DMS53 (cell line): ENCODE measurements at regions not wholly inside any gene's neighbourhood (a gene's known extent, or its start where the extent isn't known, plus 50 kb on each side); places are given as distances from the start of the nearest gene placed in this dataset.

ENCODE experiments used
- DNase-seq: peaks from one replicate; lab custom pipeline; 2025; lab: John Stamatoyannopoulos, UW

DNA sequence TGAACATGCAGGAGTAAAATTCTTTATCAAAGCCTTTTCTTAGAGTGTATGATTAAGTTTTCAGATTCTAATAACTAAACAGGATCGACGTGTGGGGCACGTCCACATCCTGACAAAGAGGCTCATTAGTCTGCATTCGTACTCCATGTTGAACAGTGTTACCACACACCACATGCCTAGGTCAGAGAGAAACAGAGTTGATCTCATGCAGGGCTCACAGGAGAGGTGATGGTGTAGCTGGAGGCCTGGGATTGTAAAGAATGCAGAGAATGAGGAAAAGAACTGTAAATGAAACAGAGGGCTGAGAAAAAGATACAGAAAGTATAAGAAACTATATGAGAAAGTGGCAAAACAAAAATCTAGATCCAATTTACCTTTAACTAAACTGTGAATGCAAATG lies 632.5 kb downstream of the BCL11A start:
- no peak for DNase-seq

- no peak for DNase-seq
Measured at GRCh38 chr2:59920307-59920706, 633.1 kb downstream of the BCL11A start.

DNA sequence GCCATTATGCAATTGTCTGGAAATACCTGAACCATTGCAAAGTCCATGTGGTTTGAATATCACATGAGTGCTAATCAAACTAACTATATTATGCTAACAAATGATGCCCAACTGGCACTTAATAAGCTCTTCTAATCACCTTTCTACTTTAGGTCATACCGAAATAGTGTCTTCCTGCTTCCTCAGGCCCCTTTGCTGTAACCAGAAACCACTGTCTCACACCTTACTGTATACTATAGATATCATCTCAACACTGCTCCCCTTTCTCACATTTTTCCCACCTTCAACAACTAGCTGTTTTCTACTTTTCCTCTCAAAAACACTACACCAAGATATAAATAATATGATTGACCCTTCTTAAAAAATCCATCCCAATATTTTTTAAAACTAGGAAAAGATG lies 633.9 kb downstream of the BCL11A start:
- no peak for DNase-seq

- DNase-seq, result no peak
Measured at GRCh38 chr2:59912042-59912441, 641.4 kb downstream of the BCL11A start.

DNA sequence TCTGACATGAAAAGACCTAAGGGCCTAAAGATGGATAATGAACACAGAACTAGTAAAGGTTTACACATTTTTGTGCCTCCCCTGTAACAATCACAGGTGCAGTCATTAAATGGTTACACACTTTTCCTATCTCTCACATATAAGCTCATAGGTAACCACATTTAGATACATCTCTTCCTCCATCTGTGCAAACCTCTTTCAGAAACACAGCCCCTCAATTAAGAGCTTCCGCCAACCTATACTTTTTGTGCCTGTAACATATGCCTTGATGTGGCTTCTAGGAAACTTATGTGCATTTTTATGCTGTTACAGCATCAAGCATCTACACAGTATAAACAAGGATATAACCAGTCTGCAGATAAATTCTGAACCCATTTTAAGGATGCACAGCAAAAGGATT lies 643.3 kb downstream of the BCL11A start:
- no peak for DNase-seq

DNA sequence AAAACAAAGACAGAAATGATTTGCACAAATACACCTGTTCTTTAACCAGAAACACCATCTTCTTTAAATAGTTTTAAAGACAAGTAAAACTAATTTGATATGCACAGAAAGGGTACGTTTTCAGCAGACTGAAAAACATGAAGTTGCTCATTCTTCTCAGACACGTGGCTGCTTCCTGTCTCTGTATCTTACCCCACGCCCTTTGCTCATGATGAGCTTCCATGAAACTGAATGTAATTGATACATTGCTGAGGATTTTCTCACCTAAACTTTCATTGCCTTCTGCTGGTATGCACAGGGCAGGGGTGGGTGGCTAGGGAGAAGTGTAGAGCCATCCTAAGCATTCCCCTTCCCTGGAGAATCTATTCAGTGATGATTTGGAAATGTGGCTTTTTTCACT lies 644.3 kb downstream of the BCL11A start:
- DNase-seq, result no peak

GRCh38 chr2:59905731-59906130 lies 647.7 kb downstream of the BCL11A start:
- no peak for DNase-seq

DNA sequence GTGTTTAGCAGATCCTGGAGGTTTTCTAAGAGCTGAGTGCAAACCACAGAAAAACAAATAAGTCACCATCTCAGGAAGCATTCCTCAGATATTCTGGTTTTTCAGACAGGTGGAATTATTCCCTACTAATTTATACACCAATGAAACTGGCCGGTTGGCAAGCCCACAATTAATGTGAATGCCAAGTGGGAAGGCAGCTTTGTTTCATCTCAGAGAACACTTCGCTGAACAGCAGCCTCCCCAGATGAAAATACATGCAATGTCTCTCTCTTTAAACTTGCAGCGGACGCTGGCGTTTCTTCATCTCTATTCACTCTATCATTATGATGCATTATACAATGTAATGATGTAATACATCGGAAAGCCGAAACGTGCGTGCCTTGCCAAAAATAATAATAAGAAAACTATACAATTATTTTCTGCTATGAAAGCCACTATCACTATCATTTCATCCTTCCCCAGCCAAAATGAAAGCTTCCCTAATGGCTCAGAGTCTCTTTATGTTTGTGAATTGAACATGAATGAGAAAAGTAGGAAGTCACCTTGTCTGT lies 649.4 kb downstream of the BCL11A start:
- no peak for DNase-seq

GRCh38 chr2:59900728-59901452 lies 652.6 kb downstream of the BCL11A start:
- DNase-seq, result peak; percentile 35

- peak; percentile 5 for DNase-seq
Measured at GRCh38 chr2:59899692-59900091, 653.8 kb downstream of the BCL11A start.

GRCh38 chr2:59896499-59897245 lies 656.8 kb downstream of the BCL11A start:
- no peak for DNase-seq

DNA sequence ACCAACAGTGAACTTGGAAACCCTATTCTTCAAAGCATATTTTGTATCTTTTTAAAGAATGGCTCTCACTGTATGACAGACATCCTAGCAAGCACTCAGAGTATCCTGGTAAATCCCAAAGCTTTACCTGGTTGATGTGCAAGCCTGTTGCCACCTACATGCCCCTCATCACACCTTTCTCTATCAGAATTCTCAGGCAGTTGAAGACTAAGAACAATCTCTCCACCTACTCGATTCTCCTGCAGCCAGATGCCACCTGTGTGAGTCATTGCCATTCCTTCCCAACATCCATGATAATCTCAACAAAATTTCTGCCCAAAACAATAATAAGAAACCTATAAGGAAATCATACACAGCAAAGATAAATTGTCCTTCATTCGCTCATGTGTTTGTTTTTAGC lies 659.8 kb downstream of the BCL11A start:
- no peak for DNase-seq

DNA sequence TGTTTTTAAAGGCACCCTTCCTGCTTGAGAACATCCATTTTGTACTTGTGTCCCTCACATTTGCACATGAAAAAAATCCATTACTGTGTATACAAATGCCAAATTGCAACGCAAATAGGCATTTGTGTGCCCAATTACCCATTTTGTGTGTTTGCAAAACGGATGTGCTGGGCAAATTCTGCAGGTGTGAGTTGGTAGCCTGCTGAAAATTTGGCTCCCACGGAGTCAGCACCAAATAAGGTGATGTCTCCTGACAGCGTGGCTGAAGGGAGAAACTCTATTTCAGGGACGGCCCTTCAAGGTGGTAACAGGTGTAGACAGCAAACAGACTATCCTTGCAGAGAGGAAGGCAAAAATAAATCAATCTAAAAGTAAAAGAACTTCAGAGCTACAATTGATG lies 661.1 kb downstream of the BCL11A start:
- DNase-seq, result no peak

DNA sequence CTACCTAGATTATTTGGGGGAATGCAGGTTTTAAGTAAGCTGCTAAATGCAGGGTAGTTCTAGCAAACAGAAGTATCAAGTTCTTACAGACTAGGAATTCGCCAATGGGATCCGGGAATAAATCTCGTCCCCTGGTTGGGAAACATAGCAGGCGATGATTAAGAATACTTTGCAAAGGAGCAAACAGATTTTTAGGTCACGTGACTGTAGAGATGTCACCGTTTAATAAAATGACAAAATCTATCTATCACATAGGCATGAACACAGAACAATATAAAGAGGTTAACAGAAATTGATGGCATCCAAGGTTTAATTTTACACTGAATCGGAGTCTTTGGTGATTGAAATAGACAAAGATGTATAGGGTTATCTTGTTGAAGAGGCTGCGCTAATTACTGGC lies 664.1 kb downstream of the BCL11A start:
- no peak for DNase-seq

GRCh38 chr2:59888706-59889105 lies 664.7 kb downstream of the BCL11A start:
- DNase-seq, result no peak

DNA sequence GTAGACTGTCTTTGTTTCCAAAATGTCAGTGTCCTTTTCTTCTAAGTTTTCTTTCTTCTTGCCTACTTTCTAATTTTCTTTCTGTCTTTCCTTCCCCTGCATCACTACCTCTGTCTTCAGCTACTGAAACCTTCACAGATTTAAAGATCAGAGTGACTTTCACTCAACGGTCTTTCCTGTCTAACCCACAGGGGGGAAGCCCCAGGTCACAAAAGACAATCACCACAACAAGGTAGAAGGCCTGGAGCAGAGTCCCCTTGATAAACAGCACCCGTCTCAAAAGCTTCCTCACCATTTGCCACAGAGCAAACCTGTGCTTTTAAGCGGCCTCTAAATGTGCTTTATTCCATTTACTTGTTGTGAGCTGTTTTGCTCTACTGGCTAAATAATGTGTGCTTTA lies 665.4 kb downstream of the BCL11A start:
- no peak for DNase-seq

GRCh38 chr2:59887366-59887765 lies 666.1 kb downstream of the BCL11A start:
- DNase-seq, result no peak

DNA sequence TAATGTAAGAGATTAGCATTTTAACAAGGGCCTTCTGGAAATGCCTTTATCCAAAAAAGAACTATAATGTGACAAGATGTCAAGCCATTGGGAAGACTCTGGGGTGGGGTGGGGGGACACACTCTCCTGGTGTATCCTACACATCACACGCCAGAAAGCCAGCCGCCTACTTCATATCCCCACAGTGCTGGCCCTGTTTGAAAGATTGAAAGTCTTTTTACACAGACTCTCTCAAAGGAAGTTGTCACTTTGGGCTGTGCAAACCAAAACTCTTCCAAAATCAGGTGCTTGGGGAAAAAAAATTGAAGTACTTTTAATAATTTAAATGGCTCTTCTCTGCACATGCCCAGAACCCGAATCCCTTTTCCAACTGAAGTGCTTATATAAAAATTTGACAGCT lies 666.7 kb downstream of the BCL11A start:
- no peak for DNase-seq

DNA sequence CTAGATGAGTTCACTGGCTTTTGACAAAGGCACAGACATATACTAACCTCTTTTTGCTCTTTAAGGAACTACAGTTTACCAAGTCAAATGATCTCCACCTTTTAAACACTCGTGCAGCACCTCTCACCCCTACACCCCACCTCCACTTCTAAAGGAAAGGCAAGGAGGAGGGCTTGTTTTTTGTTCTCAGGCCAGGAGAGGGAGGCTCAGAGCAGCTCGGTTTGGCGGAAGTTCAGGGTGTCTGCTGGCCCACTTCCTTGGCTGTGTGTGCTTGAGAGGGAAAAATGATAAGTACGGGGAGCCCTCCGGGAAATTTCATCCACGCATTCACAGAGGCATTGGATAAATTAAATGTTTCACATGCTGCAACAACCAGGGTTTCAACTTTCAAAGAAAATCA lies 667.9 kb downstream of the BCL11A start:
- DNase-seq, result no peak

GRCh38 chr2:59884166-59884565 lies 669.3 kb downstream of the BCL11A start:
- DNase-seq, result peak; percentile 37

DNA sequence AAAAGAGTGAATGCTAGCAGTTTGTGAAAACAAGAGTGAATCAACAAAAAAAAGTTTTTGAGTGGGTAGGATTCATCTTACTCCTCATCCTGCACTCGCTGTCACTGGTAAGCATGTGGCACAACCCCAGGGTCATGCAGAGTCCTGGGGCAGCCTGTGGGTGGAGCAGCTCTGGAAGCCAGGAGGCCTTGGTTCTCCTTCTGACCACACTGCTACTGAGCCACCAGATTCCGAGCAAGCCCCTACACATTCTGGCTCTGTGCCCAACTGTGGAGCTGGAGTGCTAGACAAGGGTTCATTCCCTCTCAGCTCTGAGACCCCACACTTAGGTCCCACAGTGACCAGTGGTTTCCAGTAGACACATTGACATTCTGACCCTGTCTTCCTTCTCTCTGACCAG lies 670.6 kb downstream of the BCL11A start:
- no peak for DNase-seq

- DNase-seq, result no peak
Measured at GRCh38 chr2:59882279-59882678, 671.2 kb downstream of the BCL11A start.

DNA sequence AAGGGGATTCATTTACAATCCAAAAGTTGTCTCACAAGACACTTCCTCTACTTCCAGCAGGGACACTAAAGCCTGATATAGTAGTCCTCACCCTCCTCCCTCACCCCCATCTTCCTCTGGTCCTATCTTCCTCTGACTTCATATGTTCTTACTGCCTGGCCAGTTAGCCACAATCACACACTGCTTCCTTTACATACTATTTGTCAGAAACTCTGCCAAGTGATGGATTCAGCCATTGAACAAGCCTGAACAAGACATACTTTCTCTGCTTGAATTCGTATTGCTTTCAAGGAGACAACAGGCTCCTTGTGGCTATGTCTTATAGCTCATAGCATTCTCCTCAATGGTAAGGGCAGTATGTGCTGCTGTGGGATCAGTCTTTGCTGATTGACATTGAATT lies 672.2 kb downstream of the BCL11A start:
- no peak for DNase-seq
